ENCODE measurements at regions not wholly inside any gene's neighbourhood (a gene's known extent, or its start where the extent isn't known, plus 50 kb on each side); places are given as distances from the start of the nearest gene placed in this dataset.

GRCh38 chr20:59508729-59509128, 95.6 kb upstream of the PHACTR3 start:
- DNase-seq = no peak

- DNase-seq = no peak
Measured at GRCh38 chr20:59512651-59513050, 91.7 kb upstream of the PHACTR3 start.

DNA sequence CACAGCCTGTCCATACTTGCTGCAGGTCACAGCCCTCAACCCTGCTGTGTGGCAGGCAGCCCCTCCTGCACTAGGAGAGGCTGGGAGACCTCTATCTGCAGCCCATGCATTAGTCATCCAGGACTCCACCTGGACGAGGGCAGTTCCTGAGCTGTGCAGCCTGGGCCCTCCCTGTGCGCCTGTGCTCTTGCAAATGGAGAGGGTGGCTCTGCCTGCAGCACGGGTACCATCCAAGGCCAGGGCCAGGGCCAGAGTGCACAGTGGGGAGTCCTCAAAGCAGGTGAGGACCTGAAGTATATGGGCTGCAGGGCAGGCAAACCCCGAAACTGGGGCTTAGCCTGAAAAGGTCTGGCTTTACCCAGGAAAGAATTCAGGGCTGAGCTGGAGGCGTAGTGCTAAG, 89.8 kb upstream of the PHACTR3 start:
- DNase-seq = no peak

DNA sequence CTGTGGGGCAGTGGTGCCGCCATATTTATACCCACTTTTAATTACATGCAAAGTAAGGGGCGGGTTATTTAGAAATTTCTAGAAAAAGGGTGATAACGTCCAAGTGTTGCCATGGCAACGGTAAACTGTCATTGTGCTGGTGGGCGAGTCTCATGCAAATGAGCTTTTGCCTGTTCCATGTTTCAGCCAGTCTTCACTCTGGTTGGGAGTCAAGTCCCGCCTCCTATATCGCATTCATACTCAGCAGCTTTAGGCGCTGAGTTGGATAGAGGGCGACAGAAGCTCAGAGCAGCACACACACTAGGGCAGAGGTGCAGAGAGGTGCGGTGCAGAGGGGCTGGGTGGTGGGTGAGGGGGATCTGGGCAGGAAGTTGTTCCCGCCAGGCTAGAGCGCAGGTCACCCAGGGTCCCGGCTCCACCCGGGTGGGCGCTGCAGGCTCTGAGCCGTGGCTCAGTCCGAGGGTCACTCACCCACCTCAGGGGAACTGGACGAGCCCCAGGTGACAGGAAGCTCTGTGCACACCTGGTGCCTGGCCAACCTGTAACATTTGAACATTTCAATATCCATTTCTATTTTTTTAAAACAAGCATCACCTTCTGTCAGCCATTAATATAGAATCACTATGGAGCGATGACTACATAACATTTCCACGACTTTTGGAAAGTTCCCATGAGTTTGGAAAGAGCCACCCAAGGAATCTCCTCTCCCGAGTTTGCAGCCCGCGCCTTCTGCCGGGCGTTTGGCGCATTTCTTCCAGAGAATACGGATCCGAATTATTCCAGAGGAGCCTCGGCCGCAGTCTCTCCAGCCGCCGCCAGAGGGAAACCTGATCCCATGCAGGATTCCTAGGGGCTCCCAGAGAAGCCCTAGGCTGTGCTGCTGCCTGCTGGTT, 89.1 kb upstream of the PHACTR3 start:
- peak; percentile 14 for DNase-seq

DNA sequence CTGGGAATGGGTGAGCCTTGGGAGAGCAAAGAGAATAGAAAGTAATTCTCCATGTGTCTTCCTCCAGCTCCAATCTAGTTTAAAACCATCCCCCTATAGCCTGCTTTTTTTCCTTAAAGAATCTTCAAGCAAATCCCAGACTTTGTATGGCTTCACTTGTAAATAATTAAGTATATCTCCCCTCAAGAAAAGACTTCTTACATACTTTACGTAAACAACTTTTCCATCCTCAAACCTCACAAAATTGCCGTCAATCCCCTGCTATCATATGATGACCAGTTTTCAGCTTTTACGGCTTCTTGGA, 88.5 kb upstream of the PHACTR3 start:
- no peak for DNase-seq

DNA sequence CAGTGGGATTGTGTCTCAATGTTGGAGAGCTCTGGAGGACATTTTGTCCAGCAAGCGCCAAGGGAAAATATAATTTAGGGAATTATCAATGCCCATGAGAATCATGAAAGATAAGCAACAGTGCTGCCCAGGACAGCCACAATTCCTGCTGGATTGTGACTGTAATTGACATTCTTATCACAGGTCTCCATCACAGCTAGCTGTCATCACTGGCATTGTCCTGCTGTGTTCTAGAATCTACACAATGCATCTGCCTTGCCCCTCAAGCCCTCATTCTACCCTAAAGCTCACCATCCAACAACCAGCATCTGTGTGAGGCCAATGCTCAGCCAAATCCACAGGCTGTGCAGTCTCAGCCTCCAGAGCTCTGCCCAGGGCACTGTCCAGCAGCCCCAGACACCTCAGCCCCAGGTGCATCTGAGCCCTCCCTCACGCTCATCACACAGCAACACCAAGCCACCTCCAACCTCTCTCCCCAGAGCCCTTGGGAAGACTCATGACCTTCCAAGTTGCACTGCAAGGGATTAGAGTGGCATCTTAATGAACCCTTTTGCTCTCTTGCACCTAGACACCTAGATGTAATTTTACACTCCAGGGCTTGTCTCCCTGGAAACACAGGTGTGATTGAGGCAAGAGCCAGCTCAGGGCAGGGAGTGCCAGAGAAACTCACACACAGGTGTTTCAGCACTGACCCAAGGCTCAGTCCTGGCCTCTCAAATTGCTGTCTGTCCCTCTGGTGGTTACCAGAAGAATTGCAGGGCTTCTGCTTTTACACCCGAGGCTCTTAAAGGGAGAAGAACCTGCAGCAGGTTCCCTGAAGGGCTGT, 85.2 kb upstream of the PHACTR3 start:
- peak; percentile 3 for DNase-seq

GRCh38 chr20:59519707-59520014, 84.7 kb upstream of the PHACTR3 start:
- DNase-seq = no peak

DNA sequence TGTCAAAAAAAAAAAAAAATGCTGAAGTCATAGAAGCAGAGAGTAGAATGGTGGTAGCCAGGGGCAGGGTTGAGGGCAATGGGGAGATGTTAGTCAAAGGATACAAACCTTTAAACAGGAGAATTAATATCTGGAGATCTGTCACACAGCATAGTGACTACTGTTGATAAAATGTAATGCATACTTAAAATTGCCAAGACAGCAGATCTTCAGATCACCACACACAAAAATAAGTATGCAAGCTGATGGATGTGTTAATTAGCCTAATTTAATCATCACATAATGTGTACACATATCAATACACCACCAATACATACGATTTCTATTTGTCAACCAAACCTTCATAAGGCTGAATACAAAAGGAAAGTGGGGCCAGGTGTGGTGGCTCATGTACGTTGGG, 83.5 kb upstream of the PHACTR3 start:
- no peak for DNase-seq

GRCh38 chr20:59525500-59526241, 78.7 kb upstream of the PHACTR3 start:
- DNase-seq = peak; percentile 5

DNA sequence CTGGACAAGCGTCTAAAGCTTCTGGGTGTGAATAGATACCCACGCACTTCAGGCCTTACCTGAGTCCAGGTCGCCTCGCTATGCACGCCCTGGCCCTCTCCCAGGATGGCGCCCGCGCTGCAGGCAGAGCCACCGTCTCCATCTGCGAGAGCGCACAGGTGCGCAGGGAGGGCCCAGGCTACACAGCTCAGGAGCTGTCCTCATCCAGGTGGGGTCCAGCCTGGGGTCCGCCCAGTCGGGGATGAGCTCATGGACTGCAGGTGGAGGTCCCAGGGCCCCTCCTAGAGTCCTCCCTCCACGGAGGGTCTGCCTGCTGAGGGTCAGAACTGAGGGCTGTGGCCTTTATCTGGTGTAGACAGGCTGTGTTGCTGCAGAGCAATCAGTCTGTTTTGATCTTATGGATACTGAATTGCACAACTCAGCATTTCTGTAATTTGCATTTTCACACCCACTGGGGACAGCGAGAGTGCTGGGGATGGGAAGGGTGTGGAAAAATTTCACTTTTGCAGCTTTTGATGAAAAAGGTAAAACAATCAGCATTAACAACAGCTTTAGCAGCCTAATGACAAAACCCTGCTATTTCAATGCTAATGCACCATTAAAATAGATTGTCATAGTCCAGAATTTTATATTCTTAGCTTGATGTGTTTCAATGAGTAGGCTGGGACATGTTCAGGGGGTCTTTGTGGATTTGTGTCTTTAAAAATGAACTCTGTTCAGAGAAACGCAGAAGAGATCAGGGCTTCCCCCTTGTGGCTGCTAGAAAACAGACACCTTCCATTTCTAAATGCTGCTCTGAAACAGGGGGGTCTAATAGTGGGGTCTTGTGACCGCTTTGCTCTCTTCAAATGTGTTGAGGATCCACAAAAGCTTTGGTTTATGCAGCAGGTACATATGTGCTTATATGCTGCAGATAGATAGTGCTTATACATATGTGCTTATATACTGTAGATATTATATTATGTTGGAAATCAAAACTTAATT, 77.8 kb upstream of the PHACTR3 start:
- no peak for DNase-seq

- DNase-seq = no peak
Measured at GRCh38 chr20:59530782-59531181, 73.6 kb upstream of the PHACTR3 start.

DNA sequence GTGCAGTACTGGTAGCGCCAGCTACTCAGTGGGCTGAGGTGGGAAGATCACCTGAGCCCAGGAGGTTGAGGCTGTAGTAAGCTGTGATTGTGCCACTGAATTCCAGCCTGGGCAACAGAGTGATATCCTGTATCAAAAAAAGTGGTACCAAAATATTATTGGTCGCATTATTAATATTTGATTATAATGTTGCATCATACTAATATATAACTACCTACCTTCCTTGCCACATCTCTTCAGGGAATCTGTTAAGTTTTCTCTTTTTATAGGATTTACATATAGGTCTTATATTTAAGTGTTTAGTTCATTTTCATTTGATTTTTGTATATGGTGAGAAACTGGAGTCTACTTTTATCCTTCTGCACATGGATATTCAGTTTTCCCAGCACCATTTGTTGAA, 66.3 kb upstream of the PHACTR3 start:
- DNase-seq = no peak

DNA sequence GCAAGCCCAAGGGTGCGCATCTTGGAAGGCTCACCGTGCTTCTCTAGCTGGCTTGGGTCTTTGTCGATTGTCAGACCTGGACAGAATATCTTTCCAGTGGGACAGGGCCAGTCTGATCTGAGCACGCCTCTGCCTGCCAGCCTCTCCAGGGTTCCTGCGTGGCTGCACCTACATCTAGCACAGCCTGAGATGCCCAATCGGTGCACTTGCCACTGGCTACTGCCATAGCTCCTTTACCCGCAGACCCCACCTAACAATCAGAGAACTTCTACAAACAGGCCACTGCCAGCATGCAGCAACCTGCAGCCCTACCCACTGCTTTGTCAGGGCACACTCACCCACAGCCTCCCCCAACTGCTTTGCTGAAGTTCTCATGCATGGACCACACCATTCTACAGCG, 56.7 kb upstream of the PHACTR3 start:
- no peak for DNase-seq

Data from NCI-H1694 treated with DMSO at 0.1 percent for 48 hours (cell line).